Chondrocyte (in vitro differentiated cells): ENCODE measurements at regions not wholly inside any gene's neighbourhood (a gene's known extent, or its start where the extent isn't known, plus 50 kb on each side); places are given as distances from the start of the nearest gene placed in this dataset.
"Not testable (repeated sequence)": the region's sequence is repeated elsewhere in the genome, so short reads cannot be mapped to it uniquely, and the experiment has no call there.

Experiments used
- DNase-seq: peaks from one replicate; pipeline ENCODE4 v3.0.0; 2021; ENCODE audit warnings: mixed read lengths, low spot score
- H3K27ac Mint-ChIP-seq: one replicate; pipeline ENCODE4 v1.8.0; 2021; ENCODE audit warnings: mild to moderate bottlenecking, moderate library complexity, mixed read lengths; ENCODE audit not compliant: unreplicated experiment
- H3K27me3 Mint-ChIP-seq: 2 replicates; pipeline ENCODE4 v1.8.0; 2021; ENCODE audit warnings: low read depth, mixed read lengths
- H3K36me3 Mint-ChIP-seq: 2 replicates; pipeline ENCODE4 v1.8.0; 2021; ENCODE audit warnings: low read depth, mixed read lengths
- H3K4me1 Mint-ChIP-seq: 2 replicates; pipeline ENCODE4 v1.8.0; 2021; ENCODE audit warnings: low read depth, mild to moderate bottlenecking, mixed read lengths
- H3K4me3 Mint-ChIP-seq: one replicate; pipeline ENCODE4 v1.8.0; 2021; ENCODE audit warnings: mild to moderate bottlenecking, moderate library complexity, mixed read lengths; ENCODE audit not compliant: unreplicated experiment
- H3K9me3 Mint-ChIP-seq: 2 replicates; pipeline ENCODE4 v1.8.0; 2021; ENCODE audit warnings: low read depth, mixed read lengths

- H3K27me3 Mint-ChIP-seq, H3K9me3 Mint-ChIP-seq, H3K27ac Mint-ChIP-seq, H3K36me3 Mint-ChIP-seq, DNase-seq, H3K4me1 Mint-ChIP-seq, H3K4me3 Mint-ChIP-seq: not testable (repeated sequence)
Measured at GRCh38 chr15:21174761-21175160, 265.5 kb downstream of the POTEB3 start.

GRCh38 chr15:21151203-21151966 is 285.3 kb upstream of the POTEB2 start:
- H3K4me1 Mint-ChIP-seq, H3K27ac Mint-ChIP-seq, H3K27me3 Mint-ChIP-seq, H3K4me3 Mint-ChIP-seq, H3K9me3 Mint-ChIP-seq, H3K36me3 Mint-ChIP-seq: not testable (repeated sequence)
- DNase-seq = peak; percentile 68

- H3K36me3 Mint-ChIP-seq, H3K4me3 Mint-ChIP-seq, H3K9me3 Mint-ChIP-seq, H3K27ac Mint-ChIP-seq, DNase-seq, H3K27me3 Mint-ChIP-seq, H3K4me1 Mint-ChIP-seq: not testable (repeated sequence)
Measured at GRCh38 chr15:21148136-21148535, 282.0 kb upstream of the POTEB2 start.

DNA sequence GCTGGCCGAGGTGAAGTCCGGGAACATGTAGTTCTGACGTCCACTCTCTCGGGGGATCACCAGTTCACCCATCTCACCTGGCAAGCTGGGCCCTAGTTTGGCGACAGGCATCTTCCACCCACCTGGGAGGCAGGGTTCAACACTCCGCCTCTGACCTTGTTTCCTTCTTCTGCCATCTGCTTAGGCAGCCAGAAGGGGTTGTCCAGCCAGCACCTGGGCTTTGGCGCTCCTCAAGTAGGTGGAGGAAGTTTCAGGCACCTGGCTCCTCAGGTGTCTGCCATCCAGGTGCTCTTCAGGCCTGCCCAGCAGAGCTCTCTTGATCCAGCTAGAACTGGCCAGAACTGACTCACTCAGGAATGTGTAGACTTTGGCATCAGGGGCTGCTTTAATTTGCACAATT is 267.8 kb upstream of the POTEB2 start:
- not testable (repeated sequence) for H3K36me3 Mint-ChIP-seq, H3K27me3 Mint-ChIP-seq, H3K27ac Mint-ChIP-seq, H3K9me3 Mint-ChIP-seq, H3K4me3 Mint-ChIP-seq, DNase-seq, H3K4me1 Mint-ChIP-seq

DNA sequence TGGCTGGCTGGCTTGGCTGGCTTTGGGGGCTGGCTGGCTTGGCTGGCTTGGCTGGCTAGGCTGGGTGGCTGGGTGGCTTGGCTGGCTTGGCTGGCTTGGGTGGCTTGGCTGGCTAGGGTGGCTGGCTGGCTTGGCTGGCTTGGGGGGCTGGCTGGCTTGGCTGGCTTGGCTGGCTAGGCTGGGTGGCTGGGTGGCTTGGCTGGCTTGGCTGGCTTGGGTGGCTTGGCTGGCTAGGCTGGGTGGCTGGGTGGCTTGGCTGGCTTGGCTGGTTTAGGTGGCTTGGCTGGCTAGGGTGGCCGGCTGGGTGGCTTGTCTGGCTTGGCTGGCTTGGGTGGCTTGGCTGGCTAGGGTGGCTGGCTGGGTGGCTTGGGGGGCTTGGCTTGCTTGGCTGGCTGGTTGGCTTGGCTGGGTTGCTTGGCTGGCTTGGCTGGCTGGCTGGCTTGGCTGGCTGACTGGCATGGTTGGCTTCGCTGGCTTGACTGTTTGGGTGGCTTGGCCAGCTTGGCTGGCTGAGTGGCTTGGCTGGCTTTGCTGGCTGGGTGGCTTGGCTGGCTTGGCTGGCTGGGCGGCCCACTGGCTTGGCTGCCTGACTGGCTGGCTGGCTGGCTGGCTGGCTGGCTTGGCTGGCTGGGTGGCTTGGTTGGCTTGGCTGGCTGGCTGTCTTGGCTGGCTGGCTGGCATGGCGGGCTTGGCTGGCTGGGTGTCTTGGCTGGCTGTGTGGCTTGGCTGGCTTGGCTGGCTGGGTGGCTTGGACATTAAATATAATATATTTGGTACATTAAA is 246.3 kb upstream of the POTEB2 start:
- H3K27ac Mint-ChIP-seq, H3K4me1 Mint-ChIP-seq, H3K9me3 Mint-ChIP-seq, H3K36me3 Mint-ChIP-seq, H3K27me3 Mint-ChIP-seq, H3K4me3 Mint-ChIP-seq: not testable (repeated sequence)
- DNase-seq = peak; percentile 94

DNA sequence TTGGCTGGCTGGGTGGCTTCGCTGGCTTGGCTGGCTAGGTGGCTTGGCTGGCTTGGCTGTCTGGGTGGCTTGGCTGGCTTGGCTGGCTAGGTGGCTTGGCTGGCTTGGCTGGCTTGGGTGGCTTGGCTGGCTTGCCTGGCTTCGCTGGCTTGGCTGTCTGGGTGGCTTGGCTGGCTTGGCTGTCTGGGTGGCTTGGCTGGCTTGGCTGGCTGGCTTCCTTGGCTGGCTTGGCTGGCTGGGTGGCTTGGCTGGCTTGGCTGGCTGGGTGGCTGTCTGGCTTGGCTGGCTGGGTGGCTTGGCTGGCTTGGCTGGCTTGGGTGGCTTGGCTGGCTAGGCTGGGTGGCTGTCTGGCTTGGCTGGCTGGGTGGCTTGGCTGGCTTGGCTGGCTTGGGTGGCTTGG is 245.7 kb upstream of the POTEB2 start:
- not testable (repeated sequence) for H3K36me3 Mint-ChIP-seq, H3K9me3 Mint-ChIP-seq, H3K27me3 Mint-ChIP-seq, H3K4me3 Mint-ChIP-seq, H3K4me1 Mint-ChIP-seq, H3K27ac Mint-ChIP-seq
- DNase-seq = peak; percentile 99

GRCh38 chr15:21111172-21111571 is 245.1 kb upstream of the POTEB2 start:
- H3K27me3 Mint-ChIP-seq, H3K27ac Mint-ChIP-seq, H3K4me1 Mint-ChIP-seq, H3K9me3 Mint-ChIP-seq, H3K4me3 Mint-ChIP-seq, H3K36me3 Mint-ChIP-seq: not testable (repeated sequence)
- peak; percentile 66 for DNase-seq

DNA sequence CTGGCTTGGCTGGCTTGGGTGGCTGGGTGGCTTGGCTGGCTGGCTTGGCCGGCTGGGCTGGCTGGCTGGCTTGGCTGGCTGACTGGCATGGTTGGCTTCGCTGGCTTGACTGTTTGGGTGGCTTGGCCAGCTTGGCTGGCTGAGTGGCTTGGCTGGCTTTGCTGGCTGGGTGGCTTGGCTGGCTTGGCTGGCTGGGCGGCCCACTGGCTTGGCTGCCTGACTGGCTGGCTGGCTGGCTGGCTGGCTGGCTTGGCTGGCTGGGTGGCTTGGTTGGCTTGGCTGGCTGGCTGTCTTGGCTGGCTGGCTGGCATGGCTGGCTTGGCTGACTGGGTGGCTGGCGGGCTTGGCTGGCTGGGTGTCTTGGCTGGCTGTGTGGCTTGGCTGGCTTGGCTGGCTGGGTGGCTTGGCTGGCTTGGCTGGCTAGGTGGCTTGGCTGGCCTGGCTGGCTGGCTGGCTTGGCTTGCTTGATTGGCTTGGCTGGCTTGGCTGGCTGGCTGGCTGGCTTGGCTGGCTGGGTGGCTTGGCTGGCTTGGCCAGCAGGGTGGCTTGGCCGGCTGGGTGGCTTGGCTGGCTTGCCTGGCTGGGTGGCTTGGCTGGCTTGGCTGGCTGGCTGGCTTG is 244.2 kb upstream of the POTEB2 start:
- H3K27ac Mint-ChIP-seq = not testable (repeated sequence)

GRCh38 chr15:21108384-21108783 is 242.3 kb upstream of the POTEB2 start:
- H3K4me3 Mint-ChIP-seq, DNase-seq, H3K27ac Mint-ChIP-seq, H3K4me1 Mint-ChIP-seq, H3K27me3 Mint-ChIP-seq, H3K36me3 Mint-ChIP-seq, H3K9me3 Mint-ChIP-seq: not testable (repeated sequence)

More for the DNA sequence above, 244.2 kb upstream of the POTEB2 start:
- DNase-seq = peak; percentile 100
- H3K9me3 Mint-ChIP-seq, H3K4me1 Mint-ChIP-seq, H3K36me3 Mint-ChIP-seq, H3K4me3 Mint-ChIP-seq, H3K27me3 Mint-ChIP-seq: not testable (repeated sequence)

- DNase-seq = peak; percentile 99
Measured at GRCh38 chr15:21107399-21108381, 241.6 kb upstream of the POTEB2 start.

GRCh38 chr15:21096599-21096998 is 230.5 kb upstream of the POTEB2 start:
- H3K4me3 Mint-ChIP-seq, DNase-seq, H3K27ac Mint-ChIP-seq: not testable (repeated sequence)

More at GRCh38 chr15:21107399-21108381, 241.6 kb upstream of the POTEB2 start:
- not testable (repeated sequence) for H3K36me3 Mint-ChIP-seq, H3K27ac Mint-ChIP-seq, H3K9me3 Mint-ChIP-seq, H3K4me3 Mint-ChIP-seq, H3K27me3 Mint-ChIP-seq, H3K4me1 Mint-ChIP-seq

DNA sequence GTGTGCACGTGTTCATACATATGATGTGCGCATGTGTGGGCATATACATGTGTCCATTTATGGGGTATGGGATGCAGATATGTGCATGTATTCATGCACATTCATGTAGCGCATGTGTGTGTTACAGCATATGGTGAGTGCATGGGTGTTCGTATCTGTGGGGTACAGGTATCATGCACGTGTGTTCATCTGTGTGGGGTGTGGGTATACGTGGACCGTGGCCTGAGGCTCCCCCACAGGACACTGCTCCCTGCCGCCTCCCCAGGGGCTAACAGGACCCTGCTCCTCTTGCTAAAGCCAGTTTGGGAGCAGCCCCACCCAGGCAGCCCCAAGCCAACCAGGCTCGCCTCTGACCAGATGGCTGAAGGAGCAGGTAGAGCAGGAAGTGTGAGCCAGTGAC is 213.4 kb upstream of the POTEB2 start:
- DNase-seq, H3K27ac Mint-ChIP-seq, H3K9me3 Mint-ChIP-seq, H3K27me3 Mint-ChIP-seq, H3K4me3 Mint-ChIP-seq, H3K4me1 Mint-ChIP-seq, H3K36me3 Mint-ChIP-seq: not testable (repeated sequence)

More at GRCh38 chr15:21096599-21096998, 230.5 kb upstream of the POTEB2 start:
- not testable (repeated sequence) for H3K36me3 Mint-ChIP-seq, H3K27me3 Mint-ChIP-seq, H3K9me3 Mint-ChIP-seq, H3K4me1 Mint-ChIP-seq
